ENCODE measurements at regions not wholly inside any gene's neighbourhood (a gene's known extent, or its start where the extent isn't known, plus 50 kb on each side); places are given as distances from the start of the nearest gene placed in this dataset.

DNA sequence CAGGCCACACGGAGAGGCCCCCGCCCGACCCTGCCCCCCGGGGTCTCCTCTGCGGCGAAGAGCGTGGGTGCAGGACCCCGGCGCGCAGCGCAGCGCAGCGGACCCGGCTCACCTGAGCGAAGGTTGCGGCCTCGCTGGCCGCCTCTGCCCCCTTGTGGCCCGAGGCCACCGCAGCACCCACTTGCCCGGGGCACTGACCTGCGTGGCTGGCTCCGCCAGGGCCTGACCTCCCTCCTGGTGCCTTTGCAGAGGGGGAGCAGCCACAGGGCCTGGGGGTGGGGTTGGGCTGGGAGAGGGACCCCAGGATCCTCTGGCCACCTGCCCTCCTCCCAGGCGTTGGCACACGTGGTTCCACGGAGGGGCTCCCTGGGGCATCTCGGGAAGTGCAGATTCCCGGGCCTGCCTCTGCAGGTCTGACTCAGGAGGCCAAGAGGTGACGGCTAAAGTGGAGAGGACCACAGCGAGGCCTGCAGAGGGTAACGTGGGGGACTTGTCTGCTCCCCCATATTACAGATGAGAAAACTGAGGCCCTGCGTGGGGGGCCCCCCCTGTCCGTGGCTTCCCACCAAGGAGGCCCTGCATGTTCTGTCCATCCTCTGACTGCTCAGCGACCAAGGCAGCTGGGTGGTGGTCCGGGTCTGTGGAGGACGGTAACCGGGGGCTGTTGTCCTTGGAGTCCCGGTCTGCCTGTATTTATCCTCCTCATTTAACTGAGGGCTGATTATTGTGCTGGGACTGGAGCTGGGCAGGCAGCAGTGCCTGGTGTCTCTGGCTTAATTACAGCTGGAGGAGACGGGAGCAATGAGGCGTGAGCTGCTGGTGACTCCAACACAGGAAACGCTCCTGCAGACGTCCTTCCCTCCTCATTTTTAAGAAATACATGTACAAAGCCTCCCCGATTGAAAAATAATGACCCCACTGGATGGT lies 67.9 kb upstream of the BEGAIN start:
- peaks cover 3% of the 10 kb centered on the region for H3K23me2 ChIP-seq (ENCODE audit: insufficient read length, low read depth, low read length, poor library complexity, severe bottlenecking)
- no peaks in the 10 kb centered on the region for H3K4me1 ChIP-seq (ENCODE audit: insufficient read depth, low read length)
- no peak overlapping the region for H3K4ac ChIP-seq (ENCODE audit: low read depth, low read length)
- no peak overlapping the region for H2BK5ac ChIP-seq (ENCODE audit: insufficient read length, low read length)
- H4K20me1 ChIP-seq (ENCODE audit: control insufficient read depth, insufficient read depth, insufficient read length): peaks cover 2% of the 10 kb centered on the region
- H3K27me3 ChIP-seq (ENCODE audit: insufficient read depth, low read length): no peaks in the 10 kb centered on the region; the same call in 1 of the 2 replicates
- no peak overlapping the region for H2BK20ac ChIP-seq (ENCODE audit: low read depth, low read length, poor library complexity, severe bottlenecking)
- H3K56ac ChIP-seq (ENCODE audit: insufficient read length, low read depth, low read length): no peak overlapping the region
- H3K9me3 ChIP-seq (ENCODE audit: control insufficient read depth, low read depth, low read length): no peaks in the 10 kb centered on the region
- Mint-ChIP-seq H3K4me3 (no peak overlapping the region), H3K9me3 (peaks cover 0 to 5% of the 10 kb centered on the region in 2 experiments; a peak in 2 of 5 replicates), H3K4me1 (peaks cover 8 to 29% of the 10 kb centered on the region in 2 experiments; a peak in 3 of 4 replicates), H3K27me3 (ENCODE audit: low read depth) (peaks cover 30% of the 10 kb centered on the region), H3K27ac (no peak overlapping the region), H3K36me3 (ENCODE audit: insufficient read depth in 1 of 3, low read depth in 3 of 3) (no peaks in the 10 kb centered on the region; a peak in 1 of 7 replicates)
- H3K9ac ChIP-seq (ENCODE audit: extremely low read depth, insufficient read length, low read length): no peak overlapping the region
- DNase-seq: peak; percentile 66
- no peak overlapping the region for H2BK15ac ChIP-seq (ENCODE audit: low read depth, low read length)
- no peak overlapping the region for H3K18ac ChIP-seq (ENCODE audit: insufficient read length, low read depth, low read length)
- H2AFZ ChIP-seq (ENCODE audit: low read length): no peak overlapping the region
- H3K27ac ChIP-seq (ENCODE audit: insufficient read length, low read depth, low read length): no peak overlapping the region
- TF ChIP-seq, protein P1, sequence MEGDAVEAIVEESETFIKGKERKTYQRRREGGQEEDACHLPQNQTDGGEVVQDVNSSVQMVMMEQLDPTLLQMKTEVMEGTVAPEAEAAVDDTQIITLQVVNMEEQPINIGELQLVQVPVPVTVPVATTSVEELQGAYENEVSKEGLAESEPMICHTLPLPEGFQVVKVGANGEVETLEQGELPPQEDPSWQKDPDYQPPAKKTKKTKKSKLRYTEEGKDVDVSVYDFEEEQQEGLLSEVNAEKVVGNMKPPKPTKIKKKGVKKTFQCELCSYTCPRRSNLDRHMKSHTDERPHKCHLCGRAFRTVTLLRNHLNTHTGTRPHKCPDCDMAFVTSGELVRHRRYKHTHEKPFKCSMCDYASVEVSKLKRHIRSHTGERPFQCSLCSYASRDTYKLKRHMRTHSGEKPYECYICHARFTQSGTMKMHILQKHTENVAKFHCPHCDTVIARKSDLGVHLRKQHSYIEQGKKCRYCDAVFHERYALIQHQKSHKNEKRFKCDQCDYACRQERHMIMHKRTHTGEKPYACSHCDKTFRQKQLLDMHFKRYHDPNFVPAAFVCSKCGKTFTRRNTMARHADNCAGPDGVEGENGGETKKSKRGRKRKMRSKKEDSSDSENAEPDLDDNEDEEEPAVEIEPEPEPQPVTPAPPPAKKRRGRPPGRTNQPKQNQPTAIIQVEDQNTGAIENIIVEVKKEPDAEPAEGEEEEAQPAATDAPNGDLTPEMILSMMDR (conservative IDR thresholded peaks at IDR 0.05): peak; percentile 92
- H3K79me1 ChIP-seq (ENCODE audit: insufficient read depth, low read depth, low read length, poor library complexity, severe bottlenecking): no peaks in the 10 kb centered on the region
- H4K91ac ChIP-seq (ENCODE audit: insufficient read length, low read depth, low read length): no peak overlapping the region
- H2BK12ac ChIP-seq (ENCODE audit: insufficient read length, low read depth, low read length): no peak overlapping the region
- no peak overlapping the region for H3K23ac ChIP-seq (ENCODE audit: insufficient read length, low read depth, low read length)
- no peaks in the 10 kb centered on the region for H3K79me2 ChIP-seq (ENCODE audit: insufficient read depth, low read length)
- no peak overlapping the region for H4K5ac ChIP-seq (ENCODE audit: insufficient read length, low read depth, low read length)
- WGBS (ENCODE audit: extremely low coverage, insufficient read length, low lambda C conversion rate): no CpG with 5 or more reads among the region's 43 CpGs
- no peak overlapping the region for H3K14ac ChIP-seq (ENCODE audit: insufficient read depth, low read length)
- H4K8ac ChIP-seq (replicated peaks; ENCODE audit: insufficient read length, low read depth, low read length): no peak overlapping the region
- H3T11ph ChIP-seq (ENCODE audit: low read length): no peak overlapping the region
- no peak overlapping the region for H2BK120ac ChIP-seq (ENCODE audit: low read depth, low read length, poor library complexity, severe bottlenecking)
- no peak overlapping the region for H3K4me2 ChIP-seq (ENCODE audit: insufficient read depth, insufficient read length, low read length)
- no peak overlapping the region for H2AK5ac ChIP-seq (ENCODE audit: insufficient read length, low read length)

Data from H9 (cell line).